ENCODE measurements at regions not wholly inside any gene's neighbourhood (a gene's known extent, or its start where the extent isn't known, plus 50 kb on each side); places are given as distances from the start of the nearest gene placed in this dataset.
A peak's percentile ranks its signal among the peaks of the same experiment; 100 is the strongest.

GRCh38 chr6:6711031-6711785, 122.7 kb downstream of the LY86 start:
- Histone ChIP-seq H3K27me3 (ENCODE audit: control insufficient read depth, insufficient read depth, low read length) (peaks cover 15% of the 10 kb centered on the region), H3K4me3 (ENCODE audit: low read depth, low read length) (no peak overlapping the region), H3K9me3 (ENCODE audit: control insufficient read depth, insufficient read depth, low read length) (peaks cover 3% of the 10 kb centered on the region; the same call in 1 of the 2 replicates), H3K27ac (ENCODE audit: low read depth, low read length) (no peak overlapping the region)
- no peak for DNase-seq (ENCODE audit: low read depth, low spot score)
- POLR2A ChIA-PET: no interaction called here
- no peak for TF ChIP-seq CTCF (IDR thresholded peaks at IDR 0.05; ENCODE audit: low read depth, low read length)
- CTCF ChIA-PET: no interaction called here

- no peak for TF ChIP-seq CTCF (IDR thresholded peaks at IDR 0.05; ENCODE audit: low read depth, low read length)
- Histone ChIP-seq H3K27ac (ENCODE audit: low read depth, low read length) (no peak overlapping the region), H3K27me3 (ENCODE audit: control insufficient read depth, insufficient read depth, low read length) (peaks cover 15% of the 10 kb centered on the region), H3K4me3 (ENCODE audit: low read depth, low read length) (no peak overlapping the region), H3K9me3 (ENCODE audit: control insufficient read depth, insufficient read depth, low read length) (peaks cover 3% of the 10 kb centered on the region; the same call in 1 of the 2 replicates)
- POLR2A ChIA-PET: no interaction called here
- no peak for DNase-seq (ENCODE audit: low read depth, low spot score)
- CTCF ChIA-PET: interaction anchor here (1.0 to 1.9 kb wide), 5 partner anchors 9 to 532 kb away, joined by 3 to 9 read pairs (median 3); no protein-coding TSS in a partner anchor
These were observed 123.4 kb downstream of the LY86 start for GRCh38 chr6:6711832-6712448.

- Histone ChIP-seq H3K9me3 (ENCODE audit: control insufficient read depth, insufficient read depth, low read length) (peaks cover 3% of the 10 kb centered on the region; the same call in 1 of the 2 replicates), H3K4me3 (ENCODE audit: low read depth, low read length) (no peak overlapping the region), H3K27me3 (ENCODE audit: control insufficient read depth, insufficient read depth, low read length) (peaks cover 15% of the 10 kb centered on the region), H3K27ac (ENCODE audit: low read depth, low read length) (peak overlapping the region; percentile 39)
- peak; percentile 37 for DNase-seq (ENCODE audit: low read depth, low spot score)
- CTCF ChIA-PET: interaction anchor here (1.0 to 1.9 kb wide), 6 partner anchors 10 to 563 kb away, joined by 3 to 9 read pairs (median 3); no protein-coding TSS in a partner anchor
- TF ChIP-seq CTCF (IDR thresholded peaks at IDR 0.05; ENCODE audit: low read depth, low read length): no peak
- POLR2A ChIA-PET: no interaction called here
These were observed 124.2 kb downstream of the LY86 start for GRCh38 chr6:6712449-6713403.

GRCh38 chr6:6713657-6714056, 125.1 kb downstream of the LY86 start:
- ChIA-PET POLR2A (no interaction called here), CTCF (interaction anchor here (1.4 to 2.1 kb wide), 3 partner anchors 10 to 562 kb away, joined by 3 to 20 read pairs (median 9); no protein-coding TSS in a partner anchor)
- H3K9me3 ChIP-seq (ENCODE audit: control insufficient read depth, insufficient read depth, low read length): peaks cover 3% of the 10 kb centered on the region; the same call in 1 of the 2 replicates

More at GRCh38 chr6:6713657-6714056, 125.1 kb downstream of the LY86 start:
- no peak for TF ChIP-seq CTCF (IDR thresholded peaks at IDR 0.05; ENCODE audit: low read depth, low read length)
- H3K27ac ChIP-seq (ENCODE audit: low read depth, low read length): no peak overlapping the region
- H3K4me3 ChIP-seq (ENCODE audit: low read depth, low read length): no peak overlapping the region
- DNase-seq (ENCODE audit: low read depth, low spot score): no peak
- peaks cover 13% of the 10 kb centered on the region for H3K27me3 ChIP-seq (ENCODE audit: control insufficient read depth, insufficient read depth, low read length)
